ENCODE measurements at regions not wholly inside any gene's neighbourhood (a gene's known extent, or its start where the extent isn't known, plus 50 kb on each side); places are given as distances from the start of the nearest gene placed in this dataset.

DNA sequence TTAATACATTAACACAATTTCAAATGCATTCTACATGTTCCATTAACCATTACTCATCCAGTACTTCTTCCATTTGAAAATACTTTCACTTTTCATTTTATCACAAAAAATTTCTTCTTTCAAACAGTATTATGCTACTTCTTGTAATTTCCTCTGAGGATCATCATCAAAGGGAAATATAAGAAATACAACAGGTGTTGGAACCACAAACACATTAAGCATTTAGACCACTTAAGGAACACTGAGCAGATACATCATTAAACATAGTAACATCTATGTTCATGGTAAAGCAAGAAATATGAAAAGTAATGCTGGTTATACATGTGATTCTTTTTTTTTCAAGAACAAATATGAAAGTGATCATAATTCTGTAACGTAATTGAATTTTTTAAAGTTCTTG, 2207.0 kb downstream of the ARAP2 start:
- Histone ChIP-seq H2AFZ (ENCODE audit: low read length) (no peak overlapping the region), H3K4me3 (ENCODE audit: low read length) (no peak overlapping the region), H3K4me1 (ENCODE audit: insufficient read depth, low read length) (no peaks in the 10 kb centered on the region), H3F3A (ENCODE audit: low read length, unreplicated experiment) (no peaks in the 10 kb centered on the region), H3K9ac (ENCODE audit: low read length) (no peak overlapping the region), H3K9me3 (ENCODE audit: low read length) (no peaks in the 10 kb centered on the region), H3K4me2 (ENCODE audit: low read length) (no peak overlapping the region), H3K79me2 (ENCODE audit: low read length) (no peaks in the 10 kb centered on the region), H4K20me1 (ENCODE audit: low read length) (no peaks in the 10 kb centered on the region), H3K27ac (ENCODE audit: low read length) (no peak overlapping the region), H3K9me2 (replicated peaks; ENCODE audit: low read length) (no peaks in the 10 kb centered on the region), H3K27me3 (ENCODE audit: low read length) (no peaks in the 10 kb centered on the region), H3K36me3 (ENCODE audit: low read depth, low read length) (no peaks in the 10 kb centered on the region)
- intact Hi-C loops (cut with micrococcal nuclease): no loop called here
- TF ChIP-seq EZH2 (IDR thresholded peaks at IDR 0.05; ENCODE audit: low read length, unreplicated experiment): no peak
- no peak for TF ChIP-seq EZH2phosphoT487 (IDR thresholded peaks at IDR 0.05; ENCODE audit: borderline replicate concordance, low read length)
- TF ChIP-seq, protein P1, sequence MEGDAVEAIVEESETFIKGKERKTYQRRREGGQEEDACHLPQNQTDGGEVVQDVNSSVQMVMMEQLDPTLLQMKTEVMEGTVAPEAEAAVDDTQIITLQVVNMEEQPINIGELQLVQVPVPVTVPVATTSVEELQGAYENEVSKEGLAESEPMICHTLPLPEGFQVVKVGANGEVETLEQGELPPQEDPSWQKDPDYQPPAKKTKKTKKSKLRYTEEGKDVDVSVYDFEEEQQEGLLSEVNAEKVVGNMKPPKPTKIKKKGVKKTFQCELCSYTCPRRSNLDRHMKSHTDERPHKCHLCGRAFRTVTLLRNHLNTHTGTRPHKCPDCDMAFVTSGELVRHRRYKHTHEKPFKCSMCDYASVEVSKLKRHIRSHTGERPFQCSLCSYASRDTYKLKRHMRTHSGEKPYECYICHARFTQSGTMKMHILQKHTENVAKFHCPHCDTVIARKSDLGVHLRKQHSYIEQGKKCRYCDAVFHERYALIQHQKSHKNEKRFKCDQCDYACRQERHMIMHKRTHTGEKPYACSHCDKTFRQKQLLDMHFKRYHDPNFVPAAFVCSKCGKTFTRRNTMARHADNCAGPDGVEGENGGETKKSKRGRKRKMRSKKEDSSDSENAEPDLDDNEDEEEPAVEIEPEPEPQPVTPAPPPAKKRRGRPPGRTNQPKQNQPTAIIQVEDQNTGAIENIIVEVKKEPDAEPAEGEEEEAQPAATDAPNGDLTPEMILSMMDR (conservative IDR thresholded peaks at IDR 0.05; ENCODE audit: low read depth, low read length): no peak
- ChIA-PET POLR2A (ENCODE audit: unreplicated experiment) (no interaction called here), CTCF (no interaction called here)
- no peak for ATAC-seq
- no peak for DNase-seq
- BruUV-seq (replicated peaks): no TSS peak

DNA sequence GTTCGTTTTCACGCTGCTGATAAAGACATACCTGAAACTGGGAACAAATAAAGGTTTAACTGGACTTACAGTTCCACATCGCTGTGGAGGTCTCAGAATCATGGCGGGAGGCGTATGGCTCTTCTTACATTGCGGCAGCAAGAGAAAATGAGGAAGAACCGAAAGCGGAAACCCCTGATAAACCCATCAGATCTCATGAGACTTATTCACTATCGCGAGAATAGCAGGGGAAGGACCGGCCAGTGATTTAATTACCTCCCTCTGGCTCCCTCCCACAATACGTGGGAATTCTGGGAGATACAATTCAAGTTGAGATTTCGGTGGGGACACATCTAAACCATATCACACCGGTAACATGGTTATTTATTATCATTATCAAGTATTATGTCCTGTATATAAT, 2204.5 kb downstream of the ARAP2 start:
- ATAC-seq (no peak), DNase-seq (no peak)
- intact Hi-C loops (cut with micrococcal nuclease): no loop called here
- Histone ChIP-seq H3K79me2 (ENCODE audit: low read length) (no peaks in the 10 kb centered on the region), H3F3A (ENCODE audit: low read length, unreplicated experiment) (no peaks in the 10 kb centered on the region), H3K4me1 (ENCODE audit: insufficient read depth, low read length) (no peaks in the 10 kb centered on the region), H3K9me3 (ENCODE audit: low read length) (no peaks in the 10 kb centered on the region), H3K9me2 (replicated peaks; ENCODE audit: low read length) (no peaks in the 10 kb centered on the region), H3K4me2 (ENCODE audit: low read length) (no peak overlapping the region), H4K20me1 (ENCODE audit: low read length) (no peaks in the 10 kb centered on the region), H3K4me3 (ENCODE audit: low read length) (no peak overlapping the region), H3K36me3 (ENCODE audit: low read depth, low read length) (no peaks in the 10 kb centered on the region), H3K27me3 (ENCODE audit: low read length) (no peaks in the 10 kb centered on the region), H2AFZ (ENCODE audit: low read length) (no peak overlapping the region), H3K27ac (ENCODE audit: low read length) (no peak overlapping the region), H3K9ac (ENCODE audit: low read length) (no peak overlapping the region)
- ChIA-PET CTCF (no interaction called here), POLR2A (ENCODE audit: unreplicated experiment) (no interaction called here)
- no TSS peak for BruUV-seq (replicated peaks)
- TF ChIP-seq, protein P1 (conservative IDR thresholded peaks at IDR 0.05; ENCODE audit: low read depth, low read length): no peak
- no peak for TF ChIP-seq EZH2 (IDR thresholded peaks at IDR 0.05; ENCODE audit: low read length, unreplicated experiment)
- no peak for TF ChIP-seq EZH2phosphoT487 (IDR thresholded peaks at IDR 0.05; ENCODE audit: borderline replicate concordance, low read length)

DNA sequence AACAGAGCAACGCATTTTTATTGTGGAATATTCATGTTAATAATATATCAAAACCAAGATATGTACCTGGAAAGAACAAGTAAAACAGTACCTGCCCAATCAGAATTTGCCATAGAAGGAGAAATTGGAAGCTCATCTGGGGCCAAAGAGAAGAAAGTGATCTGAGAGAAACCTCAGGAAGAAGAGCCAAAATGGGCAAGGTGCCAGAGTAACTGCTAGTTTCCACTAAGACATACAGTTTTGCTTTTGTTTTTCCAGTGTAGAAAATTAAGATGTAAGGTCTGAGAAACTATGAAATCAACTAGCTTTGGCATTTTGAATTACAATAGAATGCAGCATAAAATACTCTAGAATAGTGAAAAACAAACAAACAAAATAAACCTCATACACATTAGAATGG, 2201.2 kb downstream of the ARAP2 start:
- DNase-seq: no peak
- Histone ChIP-seq H3K4me1 (ENCODE audit: insufficient read depth, low read length) (peaks cover 8% of the 10 kb centered on the region; the same call in 1 of the 2 replicates), H3K36me3 (ENCODE audit: low read depth, low read length) (no peaks in the 10 kb centered on the region), H4K20me1 (ENCODE audit: low read length) (no peaks in the 10 kb centered on the region), H3K9me3 (ENCODE audit: low read length) (no peaks in the 10 kb centered on the region), H3K9ac (ENCODE audit: low read length) (no peak overlapping the region), H3K79me2 (ENCODE audit: low read length) (no peaks in the 10 kb centered on the region), H3K4me3 (ENCODE audit: low read length) (no peak overlapping the region), H3K4me2 (ENCODE audit: low read length) (no peak overlapping the region), H3K27ac (ENCODE audit: low read length) (no peak overlapping the region), H3K27me3 (ENCODE audit: low read length) (no peaks in the 10 kb centered on the region), H2AFZ (ENCODE audit: low read length) (no peak overlapping the region), H3F3A (ENCODE audit: low read length, unreplicated experiment) (no peaks in the 10 kb centered on the region), H3K9me2 (replicated peaks; ENCODE audit: low read length) (no peaks in the 10 kb centered on the region)
- no peak for ATAC-seq
- ChIA-PET POLR2A (ENCODE audit: unreplicated experiment) (no interaction called here), CTCF (no interaction called here)
- no TSS peak for BruUV-seq (replicated peaks)
- TF ChIP-seq, protein P1 (conservative IDR thresholded peaks at IDR 0.05; ENCODE audit: low read depth, low read length): no peak
- TF ChIP-seq EZH2 (IDR thresholded peaks at IDR 0.05; ENCODE audit: low read length, unreplicated experiment) (no peak), EZH2phosphoT487 (IDR thresholded peaks at IDR 0.05; ENCODE audit: borderline replicate concordance, low read length) (no peak)
- intact Hi-C loops (cut with micrococcal nuclease): no loop called here
